ENCODE measurements at regions not wholly inside any gene's neighbourhood (a gene's known extent, or its start where the extent isn't known, plus 50 kb on each side); places are given as distances from the start of the nearest gene placed in this dataset.

DNA sequence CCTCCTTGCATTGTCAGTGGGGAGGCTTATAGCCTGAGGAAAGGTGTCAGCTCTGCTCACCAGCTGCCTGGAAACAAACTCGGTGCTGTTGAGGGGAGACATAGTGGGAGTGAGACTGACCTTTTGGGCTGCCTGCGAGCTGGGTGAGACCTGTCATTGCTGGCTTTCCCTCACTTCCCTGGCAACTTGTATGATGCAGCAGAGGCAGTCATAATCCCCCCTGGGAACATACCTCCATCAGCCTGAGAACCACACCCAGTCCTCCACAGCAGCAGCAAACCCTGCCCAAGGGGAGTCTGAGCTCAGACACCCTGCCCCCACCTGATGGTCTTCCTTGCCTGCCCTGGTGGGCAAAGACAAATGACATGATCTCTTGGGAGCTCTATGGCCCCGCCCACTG is 521.2 kb upstream of the IMPG1 start:
- Histone ChIP-seq H3K4me3 (ENCODE audit: low read length) (no peak overlapping the region), H3K4me1 (ENCODE audit: control insufficient read depth, insufficient read depth, low read length) (no peaks in the 10 kb centered on the region), H3K36me3 (ENCODE audit: control insufficient read depth, insufficient read depth, low read length) (no peaks in the 10 kb centered on the region), H3K9me3 (ENCODE audit: control insufficient read depth, insufficient read depth, low read length) (peaks cover 8% of the 10 kb centered on the region), H3K27ac (ENCODE audit: low read length) (no peak overlapping the region), H3K27me3 (ENCODE audit: control insufficient read depth, insufficient read depth, low read length) (no peaks in the 10 kb centered on the region)
- H3K4me1 Mint-ChIP-seq: no peaks in the 10 kb centered on the region
- ATAC-seq (no peak), DNase-seq (no peak)
- WGBS (ENCODE audit: insufficient coverage): 69% methylated on average over 3 of the region's 3 CpGs
- TF ChIP-seq, protein P1, sequence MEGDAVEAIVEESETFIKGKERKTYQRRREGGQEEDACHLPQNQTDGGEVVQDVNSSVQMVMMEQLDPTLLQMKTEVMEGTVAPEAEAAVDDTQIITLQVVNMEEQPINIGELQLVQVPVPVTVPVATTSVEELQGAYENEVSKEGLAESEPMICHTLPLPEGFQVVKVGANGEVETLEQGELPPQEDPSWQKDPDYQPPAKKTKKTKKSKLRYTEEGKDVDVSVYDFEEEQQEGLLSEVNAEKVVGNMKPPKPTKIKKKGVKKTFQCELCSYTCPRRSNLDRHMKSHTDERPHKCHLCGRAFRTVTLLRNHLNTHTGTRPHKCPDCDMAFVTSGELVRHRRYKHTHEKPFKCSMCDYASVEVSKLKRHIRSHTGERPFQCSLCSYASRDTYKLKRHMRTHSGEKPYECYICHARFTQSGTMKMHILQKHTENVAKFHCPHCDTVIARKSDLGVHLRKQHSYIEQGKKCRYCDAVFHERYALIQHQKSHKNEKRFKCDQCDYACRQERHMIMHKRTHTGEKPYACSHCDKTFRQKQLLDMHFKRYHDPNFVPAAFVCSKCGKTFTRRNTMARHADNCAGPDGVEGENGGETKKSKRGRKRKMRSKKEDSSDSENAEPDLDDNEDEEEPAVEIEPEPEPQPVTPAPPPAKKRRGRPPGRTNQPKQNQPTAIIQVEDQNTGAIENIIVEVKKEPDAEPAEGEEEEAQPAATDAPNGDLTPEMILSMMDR (IDR thresholded peaks at IDR 0.05): no peak
- H3K4me3 Mint-ChIP-seq: no peak overlapping the region
- H3K9me3 Mint-ChIP-seq: peaks cover 8 to 18% of the 10 kb centered on the region in 2 donors
- no peaks in the 10 kb centered on the region for H3K27me3 Mint-ChIP-seq (ENCODE audit: low read depth in 2 of 2)
- intact Hi-C loops (cut with micrococcal nuclease): no loop called here
- H3K27ac Mint-ChIP-seq: no peak overlapping the region
- peaks cover 22% of the 10 kb centered on the region for H3K36me3 Mint-ChIP-seq

DNA sequence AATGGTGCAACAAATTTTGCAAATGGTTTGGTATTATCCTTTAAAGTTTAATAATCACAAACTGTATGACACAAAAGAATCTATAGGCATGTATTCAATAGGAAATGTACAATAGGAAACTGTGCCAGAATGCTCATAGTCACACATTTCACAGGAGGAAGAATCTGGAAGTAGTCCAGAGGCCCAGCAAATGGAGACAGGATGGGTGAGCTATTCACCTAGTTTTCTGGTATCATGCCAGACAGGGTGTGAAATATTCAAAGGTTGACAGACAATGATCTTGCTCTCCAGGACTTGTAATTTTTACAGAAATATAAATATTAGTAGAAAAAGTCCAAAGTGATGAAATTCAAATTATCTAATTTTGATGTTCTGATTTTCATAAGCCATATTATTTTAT is 520.1 kb upstream of the IMPG1 start:
- H3K27ac ChIP-seq (ENCODE audit: low read length): no peak overlapping the region
- no peaks in the 10 kb centered on the region for H3K36me3 ChIP-seq (ENCODE audit: control insufficient read depth, insufficient read depth, low read length)
- Mint-ChIP-seq H3K36me3 (peaks cover 19% of the 10 kb centered on the region), H3K27me3 (ENCODE audit: low read depth in 2 of 2) (no peaks in the 10 kb centered on the region), H3K9me3 (peaks cover 7 to 17% of the 10 kb centered on the region in 2 donors), H3K4me1 (no peaks in the 10 kb centered on the region), H3K27ac (no peak overlapping the region), H3K4me3 (no peak overlapping the region)
- no peaks in the 10 kb centered on the region for H3K27me3 ChIP-seq (ENCODE audit: control insufficient read depth, insufficient read depth, low read length)
- DNase-seq (no peak), ATAC-seq (no peak)
- H3K4me3 ChIP-seq (ENCODE audit: low read length): no peak overlapping the region
- H3K9me3 ChIP-seq (ENCODE audit: control insufficient read depth, insufficient read depth, low read length): peaks cover 8% of the 10 kb centered on the region
- intact Hi-C loops (cut with micrococcal nuclease): no loop called here
- no peaks in the 10 kb centered on the region for H3K4me1 ChIP-seq (ENCODE audit: control insufficient read depth, insufficient read depth, low read length)
- TF ChIP-seq, protein P1 (IDR thresholded peaks at IDR 0.05): no peak

DNA sequence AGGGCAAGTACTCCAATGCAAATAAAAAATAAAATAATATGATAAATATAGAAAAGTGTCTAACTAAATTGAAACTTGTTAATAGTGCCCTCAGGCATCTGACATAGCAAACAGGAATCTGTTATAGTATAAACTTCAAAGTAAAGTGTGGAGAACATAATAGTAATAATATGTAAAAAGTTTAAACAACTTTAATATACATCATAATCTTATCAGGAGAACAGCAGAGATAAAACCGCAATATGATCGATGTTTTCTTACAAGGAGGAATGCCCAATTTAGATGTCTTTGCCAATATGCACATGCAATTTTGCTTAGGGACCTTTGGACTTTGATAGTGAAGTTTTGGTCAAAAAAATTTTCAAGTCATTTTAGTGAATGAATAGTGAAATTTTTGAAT is 514.8 kb upstream of the IMPG1 start:
- Mint-ChIP-seq H3K27ac (no peak overlapping the region), H3K4me3 (no peak overlapping the region)
- WGBS (ENCODE audit: insufficient coverage): 42% methylated on average over 2 of the region's 2 CpGs

DNA sequence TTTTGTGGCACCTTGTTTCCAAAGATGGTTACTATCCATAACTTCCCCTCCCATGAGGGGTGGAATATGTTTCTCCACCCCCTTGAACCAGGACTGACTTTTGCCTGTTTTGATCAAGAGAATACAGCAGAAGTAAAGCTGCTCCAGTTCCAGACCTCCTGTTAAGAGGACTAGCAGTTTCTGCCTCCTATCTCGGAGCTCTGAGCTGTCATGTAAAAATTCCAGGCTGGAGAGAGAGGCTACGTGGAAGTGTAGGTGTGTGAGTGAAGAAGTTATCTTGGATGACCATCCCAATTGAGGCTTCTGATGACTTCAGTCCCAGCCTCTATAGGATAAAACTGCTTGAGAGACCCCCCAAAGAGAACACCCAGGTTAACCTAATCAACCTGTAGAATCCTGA is 511.7 kb upstream of the IMPG1 start:
- TF ChIP-seq, protein P1 (IDR thresholded peaks at IDR 0.05): no peak
- no peaks in the 10 kb centered on the region for H3K27me3 Mint-ChIP-seq (ENCODE audit: low read depth in 2 of 2)
- no peaks in the 10 kb centered on the region for H3K4me1 ChIP-seq (ENCODE audit: control insufficient read depth, insufficient read depth, low read length)
- no peak overlapping the region for H3K27ac Mint-ChIP-seq
- H3K9me3 Mint-ChIP-seq: peaks cover 25 to 28% of the 10 kb centered on the region in 2 donors
- H3K27ac ChIP-seq (ENCODE audit: low read length): no peak overlapping the region
- no peaks in the 10 kb centered on the region for H3K9me3 ChIP-seq (ENCODE audit: control insufficient read depth, insufficient read depth, low read length)
- no peaks in the 10 kb centered on the region for H3K36me3 ChIP-seq (ENCODE audit: control insufficient read depth, insufficient read depth, low read length)
- no peaks in the 10 kb centered on the region for H3K4me1 Mint-ChIP-seq
- H3K27me3 ChIP-seq (ENCODE audit: control insufficient read depth, insufficient read depth, low read length): no peaks in the 10 kb centered on the region
- H3K4me3 Mint-ChIP-seq: no peak overlapping the region
- H3K4me3 ChIP-seq (ENCODE audit: low read length): no peak overlapping the region
- WGBS (ENCODE audit: insufficient coverage): 43% methylated on average over 2 of the region's 2 CpGs
- DNase-seq (no peak), ATAC-seq (no peak)
- H3K36me3 Mint-ChIP-seq: peaks cover 5% of the 10 kb centered on the region
- intact Hi-C loops (cut with micrococcal nuclease): no loop called here

More for the DNA sequence above, 514.8 kb upstream of the IMPG1 start:
- H3K27ac ChIP-seq (ENCODE audit: low read length): no peak overlapping the region
- intact Hi-C loops (cut with micrococcal nuclease): no loop called here
- Mint-ChIP-seq H3K36me3 (peaks cover 7% of the 10 kb centered on the region), H3K9me3 (peaks cover 16 to 18% of the 10 kb centered on the region in 2 donors), H3K27me3 (ENCODE audit: low read depth in 2 of 2) (no peaks in the 10 kb centered on the region), H3K4me1 (no peaks in the 10 kb centered on the region)
- H3K4me3 ChIP-seq (ENCODE audit: low read length): no peak overlapping the region
- DNase-seq (no peak), ATAC-seq (no peak)
- no peaks in the 10 kb centered on the region for H3K27me3 ChIP-seq (ENCODE audit: control insufficient read depth, insufficient read depth, low read length)
- no peaks in the 10 kb centered on the region for H3K9me3 ChIP-seq (ENCODE audit: control insufficient read depth, insufficient read depth, low read length)
- TF ChIP-seq, protein P1 (IDR thresholded peaks at IDR 0.05): no peak
- no peaks in the 10 kb centered on the region for H3K4me1 ChIP-seq (ENCODE audit: control insufficient read depth, insufficient read depth, low read length)
- no peaks in the 10 kb centered on the region for H3K36me3 ChIP-seq (ENCODE audit: control insufficient read depth, insufficient read depth, low read length)

All from natural killer cell (primary cell).